ENCODE measurements at regions not wholly inside any gene's neighbourhood (a gene's known extent, or its start where the extent isn't known, plus 50 kb on each side); places are given as distances from the start of the nearest gene placed in this dataset.
"Not testable (repeated sequence)": the region's sequence is repeated elsewhere in the genome, so short reads cannot be mapped to it uniquely, and the experiment has no call there.

GRCh38 chr2:22078701-22079100 lies 954.9 kb downstream of the TDRD15 start:
- DNase-seq (ENCODE audit: low read depth): no peak

GRCh38 chr2:22079583-22079982 lies 955.8 kb downstream of the TDRD15 start:
- peak; percentile 11 for DNase-seq (ENCODE audit: low read depth)

GRCh38 chr2:22086726-22087125 lies 963.0 kb downstream of the TDRD15 start:
- DNase-seq (ENCODE audit: low read depth): no peak

GRCh38 chr2:22103617-22104016 lies 979.8 kb downstream of the TDRD15 start:
- DNase-seq (ENCODE audit: low read depth): not testable (repeated sequence)

- DNase-seq (ENCODE audit: low read depth): peak; percentile 4
Measured at GRCh38 chr2:22110244-22110651, 986.5 kb downstream of the TDRD15 start.

- peak; percentile 16 for DNase-seq (ENCODE audit: low read depth)
Measured at GRCh38 chr2:22124003-22124402, 1000.2 kb downstream of the TDRD15 start.

- no peak for DNase-seq (ENCODE audit: low read depth)
Measured at GRCh38 chr2:22126106-22126505, 1002.3 kb downstream of the TDRD15 start.

- DNase-seq (ENCODE audit: low read depth): no peak
Measured at GRCh38 chr2:22126978-22127377, 1003.2 kb downstream of the TDRD15 start.

GRCh38 chr2:22134421-22134820 lies 1010.7 kb downstream of the TDRD15 start:
- no peak for DNase-seq (ENCODE audit: low read depth)

- no peak for DNase-seq (ENCODE audit: low read depth)
Measured at GRCh38 chr2:22136446-22136845, 1012.7 kb downstream of the TDRD15 start.

GRCh38 chr2:22143840-22144239 lies 1020.1 kb downstream of the TDRD15 start:
- no peak for DNase-seq (ENCODE audit: low read depth)

GRCh38 chr2:22153931-22154613 lies 1030.3 kb downstream of the TDRD15 start:
- no peak for DNase-seq (ENCODE audit: low read depth)

- not testable (repeated sequence) for DNase-seq (ENCODE audit: low read depth)
Measured at GRCh38 chr2:22156661-22157060, 1032.9 kb downstream of the TDRD15 start.

GRCh38 chr2:22167256-22167655 lies 1043.5 kb downstream of the TDRD15 start:
- DNase-seq (ENCODE audit: low read depth): no peak

GRCh38 chr2:22175003-22175402 lies 1051.2 kb downstream of the TDRD15 start:
- no peak for DNase-seq (ENCODE audit: low read depth)

- DNase-seq (ENCODE audit: low read depth): no peak
Measured at GRCh38 chr2:22185251-22185650, 1061.5 kb downstream of the TDRD15 start.

GRCh38 chr2:22186261-22186828 lies 1062.6 kb downstream of the TDRD15 start:
- not testable (repeated sequence) for DNase-seq (ENCODE audit: low read depth)

GRCh38 chr2:22189893-22190480 lies 1066.2 kb downstream of the TDRD15 start:
- no peak for DNase-seq (ENCODE audit: low read depth)

- DNase-seq (ENCODE audit: low read depth): no peak
Measured at GRCh38 chr2:22194218-22194617, 1070.5 kb downstream of the TDRD15 start.

- no peak for DNase-seq (ENCODE audit: low read depth)
Measured at GRCh38 chr2:22196806-22197205, 1073.0 kb downstream of the TDRD15 start.

- no peak for DNase-seq (ENCODE audit: low read depth)
Measured at GRCh38 chr2:22198381-22199283, 1074.9 kb downstream of the TDRD15 start.

GRCh38 chr2:22199994-22200393 lies 1076.2 kb downstream of the TDRD15 start:
- no peak for DNase-seq (ENCODE audit: low read depth)
